ENCODE measurements at regions not wholly inside any gene's neighbourhood (a gene's known extent, or its start where the extent isn't known, plus 50 kb on each side); places are given as distances from the start of the nearest gene placed in this dataset.

DNA sequence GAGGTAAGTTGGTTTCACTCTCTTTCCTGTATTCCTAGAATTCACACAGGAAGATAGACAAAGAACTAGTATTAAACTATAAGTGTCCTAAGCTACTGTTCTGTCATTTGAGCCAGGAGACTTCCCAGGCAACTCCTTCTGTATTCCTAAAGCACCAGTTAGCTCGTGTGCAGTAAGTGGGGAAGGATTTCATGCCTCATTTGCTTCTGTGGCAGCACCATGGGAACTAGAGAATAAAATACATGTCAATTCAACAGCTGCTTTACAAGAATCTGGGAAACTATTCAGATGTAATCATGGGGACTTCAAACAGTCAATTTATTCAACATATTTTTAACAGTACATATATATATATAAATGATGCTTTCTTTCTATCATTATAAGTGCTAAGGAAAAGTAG is 762.3 kb downstream of the PRELID2 start:
- TF ChIP-seq, protein P1, sequence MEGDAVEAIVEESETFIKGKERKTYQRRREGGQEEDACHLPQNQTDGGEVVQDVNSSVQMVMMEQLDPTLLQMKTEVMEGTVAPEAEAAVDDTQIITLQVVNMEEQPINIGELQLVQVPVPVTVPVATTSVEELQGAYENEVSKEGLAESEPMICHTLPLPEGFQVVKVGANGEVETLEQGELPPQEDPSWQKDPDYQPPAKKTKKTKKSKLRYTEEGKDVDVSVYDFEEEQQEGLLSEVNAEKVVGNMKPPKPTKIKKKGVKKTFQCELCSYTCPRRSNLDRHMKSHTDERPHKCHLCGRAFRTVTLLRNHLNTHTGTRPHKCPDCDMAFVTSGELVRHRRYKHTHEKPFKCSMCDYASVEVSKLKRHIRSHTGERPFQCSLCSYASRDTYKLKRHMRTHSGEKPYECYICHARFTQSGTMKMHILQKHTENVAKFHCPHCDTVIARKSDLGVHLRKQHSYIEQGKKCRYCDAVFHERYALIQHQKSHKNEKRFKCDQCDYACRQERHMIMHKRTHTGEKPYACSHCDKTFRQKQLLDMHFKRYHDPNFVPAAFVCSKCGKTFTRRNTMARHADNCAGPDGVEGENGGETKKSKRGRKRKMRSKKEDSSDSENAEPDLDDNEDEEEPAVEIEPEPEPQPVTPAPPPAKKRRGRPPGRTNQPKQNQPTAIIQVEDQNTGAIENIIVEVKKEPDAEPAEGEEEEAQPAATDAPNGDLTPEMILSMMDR (IDR thresholded peaks at IDR 0.05; ENCODE audit: low read depth, low read length): no peak
- TF ChIP-seq POLR2A (IDR thresholded peaks at IDR 0.05; ENCODE audit: extremely low read depth, insufficient read length) (no peak), MYC (IDR thresholded peaks at IDR 0.05; ENCODE audit: low read depth, low read length) (no peak)
- TF ChIP-seq, protein P2, sequence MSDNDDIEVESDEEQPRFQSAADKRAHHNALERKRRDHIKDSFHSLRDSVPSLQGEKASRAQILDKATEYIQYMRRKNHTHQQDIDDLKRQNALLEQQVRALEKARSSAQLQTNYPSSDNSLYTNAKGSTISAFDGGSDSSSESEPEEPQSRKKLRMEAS (IDR thresholded peaks at IDR 0.05; ENCODE audit: low read depth, low read length): no peak

All from NB4 (cell line).